HG03521 (cell line): ENCODE measurements at regions not wholly inside any gene's neighbourhood (a gene's known extent, or its start where the extent isn't known, plus 50 kb on each side); places are given as distances from the start of the nearest gene placed in this dataset.
"Not testable (repeated sequence)": the region's sequence is repeated elsewhere in the genome, so short reads cannot be mapped to it uniquely, and the experiment has no call there.

Experiments used
- ATAC-seq: cut with Tn5 transposase; IDR thresholded peaks from one replicate; pipeline ENCODE4 v1.9.1; 2021; ENCODE audit warnings: mild to moderate bottlenecking, moderate library complexity; ENCODE audit not compliant: unreplicated experiment

DNA sequence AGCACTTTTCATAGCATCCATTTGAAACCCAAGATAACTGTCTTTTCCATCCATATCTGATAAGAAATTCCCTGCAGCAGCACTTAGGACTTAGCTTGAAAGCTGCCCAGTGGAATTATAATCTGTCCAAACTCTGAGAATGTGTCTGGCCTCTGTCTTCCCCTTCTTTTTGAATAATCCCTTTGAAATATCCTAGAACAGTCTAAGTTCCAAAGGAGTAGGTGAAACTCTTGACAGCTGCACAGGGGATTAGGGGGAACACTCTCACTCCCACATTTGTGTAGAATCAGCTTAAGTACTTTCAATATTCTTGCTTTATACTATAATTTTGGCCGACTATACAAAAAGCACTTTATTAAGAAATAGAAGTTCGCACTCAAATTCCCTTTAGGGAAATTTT lies 157.7 kb downstream of the PAPSS1 start:
- no peak for ATAC-seq

DNA sequence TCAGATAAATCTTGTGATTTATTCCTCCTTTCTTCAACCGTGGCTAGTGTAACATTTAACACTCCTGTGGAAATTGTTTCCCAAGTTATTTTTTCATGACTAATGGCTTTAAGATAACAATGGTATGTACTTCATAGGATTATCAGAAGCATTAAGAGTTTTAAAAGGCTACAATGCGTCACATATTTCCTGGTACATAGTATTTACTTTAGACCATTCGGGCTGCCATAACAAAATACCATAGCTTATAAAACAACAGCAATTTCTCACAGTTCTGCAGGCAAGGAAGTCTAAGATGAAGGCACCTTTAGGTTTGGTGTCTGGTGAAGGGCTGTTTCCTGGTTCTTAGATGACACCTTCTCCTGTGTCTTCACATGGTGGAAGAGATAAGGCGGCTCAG lies 158.6 kb downstream of the PAPSS1 start:
- no peak for ATAC-seq

DNA sequence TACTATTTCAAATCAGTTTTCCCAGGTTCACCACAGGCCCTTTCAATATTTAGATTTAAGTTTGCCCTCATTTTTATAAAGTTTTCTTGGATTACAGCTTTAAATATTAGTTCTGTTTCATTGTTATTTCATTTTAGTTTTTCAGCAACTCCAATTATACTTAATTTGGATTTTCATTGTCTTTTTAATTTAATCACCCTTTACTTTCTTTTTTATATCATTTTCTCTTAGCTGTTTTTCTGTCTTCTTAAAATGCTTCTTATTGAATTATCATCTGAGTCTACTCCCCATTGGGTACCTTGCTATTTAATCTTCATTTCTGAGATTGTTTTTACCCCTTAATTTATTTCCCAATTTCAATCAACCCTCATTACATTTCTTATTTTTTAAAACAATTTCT lies 160.4 kb downstream of the PAPSS1 start:
- ATAC-seq = no peak

DNA sequence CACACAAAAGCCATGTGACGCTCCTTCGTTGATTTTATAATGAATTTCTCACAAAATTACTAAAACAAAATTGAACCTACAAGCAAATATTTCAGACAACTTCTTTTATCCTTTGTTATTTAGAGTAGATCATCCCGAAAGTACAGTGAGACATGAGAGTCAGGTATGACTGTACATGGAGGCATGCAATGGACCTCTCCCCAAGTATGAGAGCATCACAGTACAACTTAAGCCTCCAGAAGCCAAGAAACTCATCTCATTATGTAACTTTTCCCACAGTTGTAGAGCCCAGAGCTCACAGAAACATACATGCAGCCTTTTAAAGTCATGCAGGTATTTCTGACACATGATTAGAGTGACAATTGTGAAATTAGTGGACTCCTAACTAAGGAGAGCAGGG lies 167.7 kb downstream of the PAPSS1 start:
- ATAC-seq = no peak

DNA sequence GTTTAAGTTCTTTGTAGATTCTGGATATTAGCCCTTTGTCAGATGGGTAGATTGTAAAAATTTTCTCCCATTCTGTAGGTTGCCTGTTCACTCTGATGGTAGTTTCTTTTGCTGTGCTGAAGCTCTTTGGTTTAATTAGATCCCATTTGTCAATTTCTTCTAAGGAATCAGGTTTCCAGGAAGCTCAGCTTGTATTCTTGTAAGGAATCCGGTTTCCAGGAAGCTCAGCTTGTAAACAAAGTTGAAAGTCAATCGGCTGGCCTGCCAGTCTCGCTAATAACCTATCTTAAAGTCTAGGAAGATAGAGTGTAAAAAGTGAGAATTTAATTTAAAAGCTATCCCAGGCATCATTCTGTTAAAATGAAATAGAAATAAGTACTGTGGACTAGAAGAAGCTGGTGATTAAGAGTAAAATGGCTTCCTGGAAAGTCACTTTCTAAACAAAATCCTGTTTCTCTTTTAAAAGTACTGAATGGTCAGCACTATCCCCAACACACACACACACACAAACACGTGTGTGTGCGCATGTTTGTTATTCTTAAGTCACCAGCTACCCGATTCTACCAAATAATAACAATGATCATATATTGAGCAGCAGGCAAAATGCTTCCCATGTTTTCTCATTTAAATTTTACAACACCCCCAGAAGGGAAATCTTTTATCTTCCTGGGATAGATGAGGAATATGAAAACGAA lies 171.7 kb downstream of the PAPSS1 start:
- no peak for ATAC-seq

DNA sequence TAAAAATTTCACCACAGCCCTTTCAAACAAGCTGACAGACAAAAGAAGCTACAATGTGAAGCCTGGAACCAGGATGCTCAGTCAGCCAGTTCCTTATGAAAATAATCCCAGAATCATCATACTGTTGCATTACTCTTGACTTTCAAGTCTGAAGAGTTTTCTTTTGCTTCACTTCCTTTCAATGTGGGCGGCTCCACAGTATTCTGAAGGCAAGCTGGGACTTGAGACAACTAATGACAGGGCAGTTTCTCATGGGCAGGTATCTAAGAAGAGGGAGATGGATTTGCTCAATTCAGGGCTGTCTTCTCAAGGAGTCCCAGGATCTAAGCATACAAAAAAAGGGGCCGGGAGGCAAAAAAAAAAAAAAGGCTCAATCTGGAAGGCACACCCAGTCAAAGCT lies 173.4 kb downstream of the PAPSS1 start:
- no peak for ATAC-seq

DNA sequence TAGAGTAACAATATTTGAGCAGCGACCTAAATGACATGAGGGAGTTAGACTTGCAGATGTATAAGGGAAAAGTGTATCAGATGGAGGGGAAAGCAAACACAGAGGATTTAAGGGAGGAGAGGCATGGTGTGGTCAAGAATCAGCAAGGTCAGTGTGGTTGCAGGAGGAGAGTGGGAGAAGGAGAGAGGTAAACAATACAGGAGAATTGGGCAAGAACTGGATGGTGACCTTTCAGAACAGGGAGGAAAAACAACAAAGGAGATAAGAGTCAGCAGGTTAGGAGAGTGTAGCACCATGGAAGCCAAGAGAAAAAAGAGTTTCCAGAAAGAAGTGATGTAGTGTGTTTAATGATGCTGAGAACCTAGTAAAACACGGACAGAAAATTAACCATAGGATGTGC lies 178.5 kb downstream of the PAPSS1 start:
- ATAC-seq = no peak

DNA sequence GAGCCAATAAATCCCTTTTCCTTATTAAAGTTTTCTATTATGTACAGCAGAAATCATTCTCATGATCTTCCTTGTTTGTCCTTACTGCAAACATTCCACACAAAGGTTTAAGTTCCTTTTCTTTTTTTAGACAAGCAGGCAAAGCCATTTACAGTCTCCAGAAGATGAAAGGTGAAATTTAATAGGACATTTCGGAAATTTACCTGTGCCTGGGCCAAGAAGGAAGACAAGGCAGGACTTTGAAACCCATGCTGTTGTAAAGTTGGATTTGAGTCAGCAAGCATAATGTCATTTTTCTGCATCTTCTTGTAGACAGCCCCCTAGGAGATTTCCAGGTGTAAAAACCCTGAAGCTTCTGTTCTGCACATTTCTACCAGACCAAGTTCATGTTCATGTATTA lies 188.1 kb downstream of the PAPSS1 start:
- no peak for ATAC-seq

DNA sequence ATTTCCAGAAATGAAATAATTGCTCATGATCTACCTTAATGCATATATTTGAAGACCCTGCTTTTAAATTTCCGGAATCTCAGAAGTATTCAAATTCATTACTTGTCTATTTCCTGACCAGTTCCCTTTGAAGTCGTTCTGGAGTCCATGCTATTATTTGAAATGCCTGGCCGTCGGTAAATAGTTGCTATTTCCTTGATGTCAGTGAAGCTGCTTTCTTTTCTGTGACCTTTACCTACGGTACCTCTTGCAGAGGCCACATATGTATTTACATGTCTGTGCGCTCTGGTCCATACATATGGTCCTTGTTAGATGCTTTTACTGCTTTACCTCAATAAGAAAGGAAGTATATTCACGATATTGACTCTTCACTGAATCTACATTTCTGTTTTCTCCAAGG lies 199.7 kb downstream of the PAPSS1 start:
- ATAC-seq = no peak

DNA sequence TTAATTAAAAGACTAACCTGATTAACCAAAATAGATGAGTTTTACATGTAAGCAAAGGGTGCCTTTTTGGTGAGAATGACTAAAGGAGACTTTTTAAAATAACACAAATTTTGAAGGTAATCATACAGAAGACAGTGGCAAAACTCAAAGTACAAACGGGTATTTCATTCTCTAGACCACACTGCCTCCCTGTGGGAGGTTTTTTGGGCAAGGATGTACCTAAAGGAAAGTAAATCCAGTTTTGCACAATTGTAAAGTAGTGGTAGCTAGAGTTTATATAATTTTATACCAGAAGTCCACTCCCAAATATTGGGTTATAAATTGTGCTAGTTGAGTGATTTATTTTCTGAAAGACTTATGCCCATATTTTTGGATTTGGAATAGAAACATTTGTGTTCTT lies 201.0 kb downstream of the PAPSS1 start:
- ATAC-seq = no peak

DNA sequence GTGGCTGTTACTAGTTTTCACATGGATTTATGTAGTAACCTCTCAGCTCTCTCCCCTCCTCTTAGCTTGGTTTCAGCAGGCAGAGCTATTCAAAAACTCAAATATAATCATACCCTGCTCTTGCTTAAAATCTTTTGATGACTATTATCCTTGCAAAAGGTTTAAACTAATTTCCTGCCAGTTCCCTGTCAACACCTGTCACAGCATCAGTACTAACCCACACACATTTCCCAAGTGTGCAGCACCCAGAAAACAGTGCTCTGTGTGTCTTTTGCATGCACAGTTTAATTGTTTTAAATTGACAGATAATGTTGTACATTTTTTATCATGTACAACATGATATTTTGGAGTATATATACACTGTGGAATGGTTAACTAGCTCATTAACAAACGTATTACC lies 202.0 kb downstream of the PAPSS1 start:
- no peak for ATAC-seq

DNA sequence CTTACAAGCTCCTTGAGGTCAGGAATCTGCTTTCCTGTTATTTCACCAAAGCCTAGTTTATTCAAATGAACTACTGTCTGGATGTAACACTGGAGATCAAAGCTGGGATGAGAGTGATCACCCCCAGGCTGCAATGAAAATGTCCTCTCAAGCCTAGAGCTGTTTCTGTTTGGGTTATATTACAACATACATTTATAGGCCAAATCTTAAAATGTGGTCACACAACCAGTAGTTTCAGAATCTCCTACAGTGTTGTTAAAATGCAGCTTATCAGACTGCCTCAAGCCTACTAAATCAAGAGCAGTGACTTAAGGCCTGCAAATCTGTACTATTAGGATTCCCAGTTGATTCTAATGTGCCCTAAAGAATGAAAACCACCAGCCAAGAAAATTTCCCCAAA lies 207.5 kb downstream of the PAPSS1 start:
- ATAC-seq = no peak

DNA sequence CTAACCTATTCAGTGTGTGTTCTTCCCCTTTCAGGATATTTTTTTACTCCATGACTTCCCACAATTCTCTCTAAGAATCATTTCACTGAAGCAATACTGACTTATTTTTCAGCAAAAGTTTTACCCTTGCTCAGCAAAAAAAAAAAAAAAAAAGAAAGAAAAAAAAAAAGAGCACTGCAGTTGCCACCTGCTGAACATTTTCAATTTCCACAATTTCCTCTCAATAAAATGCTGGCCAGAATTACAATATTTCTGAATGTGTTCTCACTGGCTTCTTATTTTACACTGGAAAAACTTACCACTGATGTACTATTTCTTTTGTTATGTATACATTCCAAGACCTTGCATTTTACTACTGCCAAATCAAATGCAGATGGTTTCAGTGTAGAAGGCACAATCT lies 210.4 kb downstream of the PAPSS1 start:
- no peak for ATAC-seq

DNA sequence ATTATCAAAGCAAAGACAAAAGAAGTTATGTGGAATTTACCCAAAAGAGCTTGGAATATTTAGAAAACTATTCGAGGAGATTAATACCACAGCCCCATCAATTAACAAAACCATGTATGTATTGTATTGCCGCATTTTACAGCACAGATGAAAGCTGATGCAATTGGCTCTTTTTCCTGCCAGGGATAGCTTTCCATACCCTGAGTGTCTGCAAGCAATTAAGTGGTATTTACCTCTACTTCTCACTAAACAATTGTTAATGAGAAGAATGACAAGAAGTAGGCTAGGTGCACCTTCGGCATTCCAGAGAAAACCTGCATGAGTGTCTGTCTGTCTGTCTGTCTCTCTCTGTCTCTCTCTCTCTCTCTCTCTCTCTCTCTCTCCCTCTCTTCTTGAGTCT lies 219.5 kb downstream of the PAPSS1 start:
- ATAC-seq = no peak

DNA sequence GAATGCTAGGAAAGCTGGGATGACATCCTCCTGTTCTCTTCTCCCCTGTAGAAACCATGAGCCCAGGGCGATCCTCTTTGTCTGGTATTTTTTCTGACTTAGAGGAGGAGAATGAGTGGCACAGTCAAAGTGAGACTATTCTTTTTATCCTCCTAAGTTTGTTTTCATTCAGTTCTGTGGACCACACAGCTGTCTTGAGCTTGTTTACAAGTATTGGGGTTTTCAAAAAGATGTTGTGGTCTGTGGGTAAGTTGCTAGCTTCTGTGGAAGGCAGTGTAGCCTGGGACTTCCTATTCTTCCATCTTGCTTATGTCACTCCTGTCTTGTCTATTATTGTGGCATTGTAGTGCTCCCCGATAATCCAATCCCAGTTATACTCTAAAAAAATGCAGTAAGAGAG lies 223.0 kb downstream of the PAPSS1 start:
- no peak for ATAC-seq

DNA sequence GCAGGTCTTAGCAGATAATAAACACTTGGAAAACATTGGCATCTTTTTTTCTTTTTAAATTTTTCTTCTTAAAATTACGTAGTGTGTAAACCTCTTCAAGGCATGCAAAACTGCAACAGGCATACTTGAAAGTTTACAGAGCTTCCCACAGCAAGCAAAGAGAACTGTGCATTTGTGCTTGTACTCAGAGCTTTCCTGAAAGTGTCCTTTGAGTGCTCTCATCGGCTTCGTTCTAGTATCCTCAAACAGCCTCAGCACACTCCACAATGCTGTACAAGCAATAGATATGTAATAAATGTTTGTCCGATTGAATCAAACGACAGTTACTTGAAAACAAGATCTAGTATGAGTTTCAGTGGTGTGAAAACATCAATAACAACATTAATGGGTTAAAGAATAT lies 227.5 kb downstream of the PAPSS1 start:
- ATAC-seq = no peak

DNA sequence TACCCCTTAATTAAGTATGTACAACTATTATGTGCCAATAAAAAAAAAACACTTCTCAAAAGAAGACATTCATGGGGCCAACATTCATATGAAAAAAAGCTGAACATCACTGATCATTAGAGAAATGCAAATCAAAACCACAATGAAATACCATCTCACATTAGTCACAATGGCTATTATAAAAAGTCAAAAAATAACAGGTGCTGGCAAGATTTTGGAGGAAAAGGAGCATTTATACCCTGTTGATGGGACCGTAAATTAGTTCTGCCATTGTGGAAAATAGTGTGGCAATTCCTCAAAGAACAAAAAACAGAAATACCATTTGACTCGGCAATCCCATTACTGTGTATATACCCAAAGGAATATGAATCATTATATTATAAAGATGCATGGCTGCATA lies 229.9 kb downstream of the PAPSS1 start:
- no peak for ATAC-seq

DNA sequence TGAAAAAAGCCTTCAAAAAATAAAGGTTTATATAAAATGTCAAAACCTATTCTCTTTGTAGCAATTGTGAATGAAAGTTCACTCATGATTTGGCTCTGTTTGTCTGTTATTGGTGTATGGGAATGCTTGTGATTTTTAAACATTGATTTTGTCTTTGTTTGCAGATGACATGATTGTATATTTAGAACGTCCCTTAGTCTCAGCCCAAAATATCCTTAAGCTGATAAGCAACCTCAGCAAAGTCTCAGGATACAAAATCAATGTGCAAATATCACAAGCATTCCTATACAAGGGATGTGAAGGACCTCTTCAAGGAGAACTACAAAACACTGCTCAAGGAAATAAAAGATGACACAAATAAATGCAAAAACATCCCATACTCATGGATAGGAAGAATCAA lies 236.4 kb downstream of the PAPSS1 start:
- ATAC-seq = not testable (repeated sequence)

DNA sequence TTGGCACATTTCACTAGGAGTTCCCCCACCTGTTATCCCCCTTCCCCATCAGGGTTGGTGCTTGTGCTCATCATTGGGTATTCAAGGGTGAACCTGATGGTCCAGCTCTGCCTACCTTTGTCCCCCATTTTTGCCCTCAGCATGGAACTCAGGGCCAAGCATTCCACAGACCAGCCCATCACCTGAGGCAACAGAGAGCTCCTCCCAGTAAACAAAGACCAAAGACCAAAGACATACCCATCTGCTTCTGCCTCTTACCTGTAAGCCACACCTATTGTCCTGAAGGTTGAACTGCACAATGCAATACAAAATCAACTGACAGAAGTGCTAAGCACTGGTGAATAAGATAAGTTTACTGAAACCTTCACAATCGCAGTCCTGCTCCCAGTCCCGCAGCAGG lies 237.5 kb downstream of the PAPSS1 start:
- ATAC-seq = no peak

DNA sequence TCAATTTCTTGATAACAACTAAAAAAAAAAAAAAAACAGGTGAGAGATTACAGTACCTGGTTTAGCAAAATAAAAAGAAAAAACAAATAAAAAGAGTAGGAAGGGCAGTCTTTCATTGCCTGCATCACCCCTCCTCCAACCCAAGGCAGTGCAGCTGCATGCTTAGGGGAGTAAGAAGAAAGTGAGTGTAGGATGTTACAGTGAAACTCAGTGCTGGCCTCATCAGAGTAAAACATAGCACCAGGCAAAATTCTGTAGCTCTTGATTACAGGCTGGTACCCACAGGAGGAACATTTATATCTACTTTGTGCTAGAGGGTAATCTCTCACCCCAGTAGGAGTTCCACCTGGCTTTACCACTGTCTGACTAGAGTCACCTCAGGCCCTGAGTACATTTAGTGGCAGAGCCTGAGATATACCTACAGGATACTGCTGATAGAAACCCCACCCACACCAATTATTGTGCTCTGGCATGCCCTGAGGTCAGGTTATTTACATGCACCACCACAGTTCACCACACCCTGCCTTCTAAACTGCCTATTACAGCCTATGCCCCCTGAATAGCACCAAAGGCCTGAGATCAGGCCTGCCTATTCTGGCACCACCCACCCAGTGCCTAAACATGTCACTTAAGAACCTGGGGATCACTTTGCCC lies 241.6 kb downstream of the PAPSS1 start:
- no peak for ATAC-seq

DNA sequence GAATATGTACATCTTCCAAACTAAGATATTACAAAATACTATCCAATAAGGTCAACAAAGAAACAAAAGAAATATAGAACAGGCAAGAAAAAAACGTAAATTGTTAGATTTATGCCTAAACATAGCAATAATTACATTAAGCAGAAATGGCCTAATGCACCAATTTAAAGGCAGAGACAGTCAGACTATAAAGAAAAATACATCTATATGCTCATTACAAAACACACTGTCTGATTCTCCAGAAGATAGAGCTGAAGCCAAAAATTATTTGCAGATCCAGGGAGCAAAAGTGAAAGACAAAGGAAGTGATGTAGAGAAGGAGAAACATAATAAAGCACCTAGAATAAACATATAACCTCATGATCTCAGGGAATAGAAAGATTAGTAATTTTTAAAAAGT lies 246.9 kb downstream of the PAPSS1 start:
- no peak for ATAC-seq

DNA sequence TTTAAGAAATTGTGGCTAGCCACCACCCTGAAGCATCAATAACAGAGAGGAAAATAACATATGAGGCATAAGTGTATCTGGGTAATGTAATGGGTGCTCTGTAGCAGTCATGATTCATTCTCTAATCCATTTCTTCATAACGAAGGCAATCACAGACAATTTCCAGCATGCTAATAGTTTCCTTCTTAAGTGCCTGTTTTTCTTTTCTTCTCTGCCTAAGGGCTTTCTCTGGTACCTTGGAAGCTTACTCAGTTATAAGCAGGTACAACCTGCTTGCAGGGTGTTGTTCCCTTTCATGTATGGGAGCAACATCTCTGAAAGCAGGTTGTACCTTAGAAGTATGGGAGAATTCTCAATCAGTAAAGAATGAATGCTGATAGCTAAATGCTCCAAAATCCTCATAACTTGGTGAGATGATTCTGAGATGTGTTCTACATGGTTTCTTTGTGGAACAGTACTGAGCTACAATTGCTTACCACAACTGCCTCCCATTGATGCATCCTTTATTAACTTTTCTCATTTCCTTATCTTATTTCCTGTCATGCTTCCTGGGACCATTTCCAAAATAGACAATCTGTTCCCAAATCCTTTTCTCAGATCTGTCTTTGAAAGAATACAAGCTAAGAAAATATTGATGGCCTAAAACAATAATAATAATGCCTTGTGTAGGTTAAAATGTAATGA lies 247.6 kb downstream of the PAPSS1 start:
- no peak for ATAC-seq
